ENCODE measurements at regions not wholly inside any gene's neighbourhood (a gene's known extent, or its start where the extent isn't known, plus 50 kb on each side); places are given as distances from the start of the nearest gene placed in this dataset.

DNA sequence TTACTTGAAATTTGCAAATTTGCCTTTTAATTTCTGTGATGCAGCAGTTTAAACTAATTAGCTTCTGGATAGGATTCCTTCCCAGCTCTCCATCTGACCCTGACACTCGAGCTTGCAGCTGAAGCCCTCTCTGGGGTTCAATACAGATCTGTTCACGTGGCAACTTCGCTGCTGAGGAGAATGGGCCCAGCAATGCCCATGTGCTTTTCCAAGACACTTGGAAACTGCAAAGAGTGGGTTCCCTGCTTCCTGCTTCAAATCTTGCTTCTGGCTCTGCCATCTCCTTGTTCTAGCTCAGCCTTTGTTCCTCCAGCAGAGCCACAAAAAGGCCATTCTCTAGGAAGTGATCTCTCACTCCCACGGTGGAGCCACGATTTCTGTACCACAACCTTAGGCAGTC is 50.0 kb upstream of the IRX6 start:
- TF ChIP-seq, protein P1, sequence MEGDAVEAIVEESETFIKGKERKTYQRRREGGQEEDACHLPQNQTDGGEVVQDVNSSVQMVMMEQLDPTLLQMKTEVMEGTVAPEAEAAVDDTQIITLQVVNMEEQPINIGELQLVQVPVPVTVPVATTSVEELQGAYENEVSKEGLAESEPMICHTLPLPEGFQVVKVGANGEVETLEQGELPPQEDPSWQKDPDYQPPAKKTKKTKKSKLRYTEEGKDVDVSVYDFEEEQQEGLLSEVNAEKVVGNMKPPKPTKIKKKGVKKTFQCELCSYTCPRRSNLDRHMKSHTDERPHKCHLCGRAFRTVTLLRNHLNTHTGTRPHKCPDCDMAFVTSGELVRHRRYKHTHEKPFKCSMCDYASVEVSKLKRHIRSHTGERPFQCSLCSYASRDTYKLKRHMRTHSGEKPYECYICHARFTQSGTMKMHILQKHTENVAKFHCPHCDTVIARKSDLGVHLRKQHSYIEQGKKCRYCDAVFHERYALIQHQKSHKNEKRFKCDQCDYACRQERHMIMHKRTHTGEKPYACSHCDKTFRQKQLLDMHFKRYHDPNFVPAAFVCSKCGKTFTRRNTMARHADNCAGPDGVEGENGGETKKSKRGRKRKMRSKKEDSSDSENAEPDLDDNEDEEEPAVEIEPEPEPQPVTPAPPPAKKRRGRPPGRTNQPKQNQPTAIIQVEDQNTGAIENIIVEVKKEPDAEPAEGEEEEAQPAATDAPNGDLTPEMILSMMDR (IDR thresholded peaks at IDR 0.05): no peak
- no peak for TF ChIP-seq POLR2A (IDR thresholded peaks at IDR 0.05)

All from vagina (tissue), 2 donors.